ENCODE measurements at regions not wholly inside any gene's neighbourhood (a gene's known extent, or its start where the extent isn't known, plus 50 kb on each side); places are given as distances from the start of the nearest gene placed in this dataset.
A peak's percentile ranks its signal among the peaks of the same experiment; 100 is the strongest.

DNA sequence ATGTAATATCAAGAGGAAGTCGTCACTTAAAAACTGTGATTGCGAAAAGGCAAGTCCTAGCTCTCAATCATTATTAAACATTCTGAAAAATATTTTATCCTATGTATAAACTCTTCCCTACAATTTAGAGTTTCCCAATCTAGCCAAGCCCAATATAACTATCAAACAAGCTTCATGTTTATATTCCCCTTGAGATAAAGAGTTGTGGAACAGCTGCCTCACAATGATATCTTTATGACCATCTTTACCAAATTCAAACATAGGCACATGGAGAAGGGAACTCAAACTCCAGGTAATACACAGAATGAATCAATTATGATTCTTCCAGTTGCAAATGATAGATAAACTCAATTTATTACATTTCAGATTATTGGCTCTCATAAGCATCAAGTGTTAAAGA lies 1468.7 kb downstream of the EFNA5 start:
- DNase-seq (ENCODE audit: low spot score) = no peak

DNA sequence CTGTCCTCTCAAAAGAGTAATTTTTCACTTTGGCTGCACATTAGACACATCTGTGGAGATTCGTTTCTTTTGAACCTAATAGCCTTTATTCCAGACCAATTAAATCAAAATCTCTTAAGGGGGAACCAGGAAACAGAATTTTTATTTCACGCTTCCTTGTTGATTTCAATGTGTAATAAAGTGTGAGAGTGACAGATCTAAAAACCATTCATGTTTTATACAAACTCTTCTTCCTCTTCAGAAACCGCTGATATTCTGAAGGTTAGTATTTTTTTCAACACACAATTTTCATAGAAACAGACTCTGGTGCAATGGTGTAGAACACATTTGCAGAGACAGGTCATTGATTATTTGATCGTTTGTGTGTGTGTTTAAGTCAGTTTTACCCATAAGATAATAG lies 1469.8 kb downstream of the EFNA5 start:
- DNase-seq (ENCODE audit: low spot score) = no peak

DNA sequence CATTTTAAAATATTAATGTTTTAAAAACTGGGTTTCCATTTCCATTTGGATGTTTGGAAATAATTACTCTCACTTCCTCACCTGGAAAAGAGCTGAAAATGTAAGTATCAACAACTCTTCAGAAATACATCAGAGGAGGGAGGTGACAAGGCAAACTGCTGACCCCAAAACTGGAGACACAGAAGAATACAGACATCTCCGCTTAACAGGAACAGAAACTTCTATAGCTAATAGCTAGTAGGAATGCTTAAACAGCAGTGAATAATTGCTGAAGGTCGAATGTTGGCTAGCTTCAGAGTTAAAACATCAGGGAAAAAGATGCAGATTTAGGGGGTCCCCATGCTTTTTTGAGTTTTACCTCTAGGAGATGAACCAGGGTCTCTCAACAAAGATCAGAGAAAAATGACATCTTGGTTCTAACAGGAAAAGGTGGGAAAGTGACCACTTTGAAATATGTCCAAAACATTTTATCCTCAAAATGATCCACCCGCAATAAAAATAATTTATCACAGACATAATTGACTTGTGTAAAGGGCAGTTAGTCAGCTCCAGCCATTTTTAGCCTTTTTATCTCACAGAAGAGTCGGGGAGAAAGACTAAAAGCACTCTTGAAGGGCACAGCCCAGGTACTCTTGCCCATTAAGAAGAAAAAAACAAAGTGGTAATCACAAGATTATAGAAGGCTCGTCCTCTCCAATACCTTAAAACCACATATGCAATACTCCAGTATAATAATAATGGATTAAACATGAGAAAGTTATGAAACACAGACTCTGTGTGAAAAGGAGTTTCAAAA lies 1474.9 kb downstream of the EFNA5 start:
- no peak for DNase-seq (ENCODE audit: low spot score)

DNA sequence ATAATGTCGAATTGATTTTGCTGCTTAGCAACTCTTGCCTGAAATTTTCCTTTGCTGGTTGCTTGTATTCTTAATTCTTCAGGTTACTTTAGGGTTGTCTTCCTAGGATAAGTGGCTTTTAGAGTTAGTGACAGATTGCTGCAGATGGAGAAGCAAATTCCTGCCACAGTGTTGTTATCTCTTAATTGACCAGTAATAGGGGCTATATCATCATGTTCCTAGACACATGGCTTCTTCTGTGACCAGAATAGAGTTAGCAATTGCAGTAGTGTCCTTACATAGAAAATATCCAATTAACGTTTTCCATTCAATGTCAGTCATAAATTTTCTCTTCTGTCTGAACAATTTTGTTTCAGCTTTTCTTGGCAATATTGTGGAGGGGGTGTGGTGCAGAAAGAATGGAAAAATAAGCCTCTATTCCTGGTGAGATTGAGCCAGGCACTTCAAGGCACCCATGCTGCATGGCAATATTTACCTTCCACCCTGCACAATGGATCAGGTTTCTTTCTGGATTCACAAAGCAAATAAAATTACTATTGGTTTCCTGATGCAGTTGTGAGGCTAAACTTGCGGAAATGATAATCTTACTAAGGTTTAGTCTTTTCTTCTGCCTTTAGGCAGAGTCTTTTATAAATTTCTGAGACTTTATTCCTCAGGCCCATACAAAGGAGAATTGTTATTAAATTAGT lies 1481.5 kb downstream of the EFNA5 start:
- no peak for DNase-seq (ENCODE audit: low spot score)

DNA sequence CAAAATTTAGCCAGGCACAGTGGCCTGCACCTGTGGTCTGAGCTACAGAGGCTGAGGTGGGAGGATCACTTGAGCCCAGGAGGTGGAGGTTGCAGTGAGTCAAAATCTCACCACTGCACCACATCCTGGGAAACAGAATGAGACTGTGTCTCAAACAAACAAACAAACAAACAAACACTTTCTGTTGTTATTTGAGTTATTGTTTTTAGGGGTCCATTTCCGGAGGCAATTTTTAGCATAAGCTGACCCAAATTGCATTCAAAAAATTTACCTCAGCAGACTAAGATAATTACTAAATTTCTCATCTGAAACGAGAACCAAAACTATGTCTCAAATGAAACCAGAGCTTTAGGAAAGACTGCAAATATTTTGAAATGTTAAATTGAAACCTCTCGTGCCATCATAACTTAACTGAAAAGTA lies 1485.1 kb downstream of the EFNA5 start:
- DNase-seq (ENCODE audit: low spot score) = no peak

DNA sequence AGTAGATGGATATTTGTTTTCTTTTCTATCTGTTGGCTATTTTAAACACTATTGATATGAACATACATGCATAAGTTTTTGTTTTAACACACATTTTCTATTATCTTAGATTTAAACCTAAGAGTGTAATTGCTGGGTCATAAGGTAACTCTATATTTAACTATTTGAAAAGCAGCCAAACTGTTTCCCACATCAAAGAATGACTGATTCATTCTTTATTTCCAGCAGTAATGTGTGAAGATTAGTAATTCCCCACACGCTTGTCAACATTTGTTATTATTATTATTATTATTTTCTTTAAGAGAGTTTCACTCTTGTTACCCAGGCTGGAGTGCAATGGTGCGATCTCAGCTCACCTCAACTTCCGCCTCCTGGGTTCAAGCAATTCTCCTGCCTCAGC lies 1495.8 kb downstream of the EFNA5 start:
- no peak for DNase-seq (ENCODE audit: low spot score)

DNA sequence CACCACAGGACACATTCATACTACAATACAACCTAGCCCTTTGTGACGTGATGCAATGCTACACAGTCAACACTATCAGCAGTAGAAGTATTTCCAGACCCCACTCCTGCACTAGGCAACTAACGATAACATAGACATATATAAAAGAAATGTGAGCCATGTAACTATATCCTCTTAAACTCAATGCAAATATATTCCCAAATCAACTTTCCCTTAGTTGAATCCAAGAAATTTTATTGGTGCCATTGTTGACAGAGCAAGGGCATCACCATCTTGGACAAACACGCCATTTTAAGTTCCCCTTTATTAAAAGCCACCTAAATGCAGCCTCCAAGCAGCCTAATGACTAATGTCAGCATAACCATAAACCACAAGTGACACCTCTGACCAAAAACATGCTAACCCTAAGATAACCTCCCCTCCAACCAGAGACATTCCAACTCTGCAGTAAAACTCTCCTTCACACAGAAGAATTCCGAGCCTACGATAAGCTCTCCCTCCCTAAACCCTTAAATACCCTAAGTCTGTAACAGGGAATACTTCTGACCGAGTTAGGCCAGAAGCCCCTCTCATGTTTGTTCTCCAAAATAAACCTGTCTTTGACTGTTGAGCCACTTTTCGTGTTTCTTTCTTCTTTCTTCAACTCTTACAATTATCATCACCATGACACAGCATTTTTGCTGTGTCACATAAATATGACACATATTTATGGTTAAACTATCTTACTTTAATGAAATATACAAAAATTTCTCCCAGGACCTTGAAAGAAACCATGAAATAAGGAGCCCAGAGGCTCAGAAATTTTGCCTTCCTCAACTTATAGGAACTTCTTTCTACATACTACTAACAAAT lies 1497.8 kb downstream of the EFNA5 start:
- peak; percentile 18 for DNase-seq (ENCODE audit: low spot score)

DNA sequence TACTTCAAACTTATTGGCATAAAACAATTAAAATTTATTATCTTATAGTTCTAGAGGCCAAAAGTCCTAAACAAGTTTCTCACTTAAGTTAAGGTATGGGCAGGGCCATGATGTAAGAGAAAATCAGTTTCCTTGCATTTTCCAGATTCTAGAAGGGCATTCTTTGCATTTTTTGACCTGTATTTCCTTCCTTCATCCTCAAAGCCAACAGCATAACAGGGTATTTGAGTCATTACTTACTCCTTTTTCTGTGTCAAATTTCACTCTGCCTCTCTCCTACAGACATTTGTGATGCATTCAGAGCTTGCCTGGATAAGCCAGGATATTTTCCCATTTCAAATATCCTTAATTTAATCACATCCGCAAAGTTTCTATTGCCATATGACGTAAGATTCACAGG lies 1499.0 kb downstream of the EFNA5 start:
- DNase-seq (ENCODE audit: low spot score) = peak; percentile 20

DNA sequence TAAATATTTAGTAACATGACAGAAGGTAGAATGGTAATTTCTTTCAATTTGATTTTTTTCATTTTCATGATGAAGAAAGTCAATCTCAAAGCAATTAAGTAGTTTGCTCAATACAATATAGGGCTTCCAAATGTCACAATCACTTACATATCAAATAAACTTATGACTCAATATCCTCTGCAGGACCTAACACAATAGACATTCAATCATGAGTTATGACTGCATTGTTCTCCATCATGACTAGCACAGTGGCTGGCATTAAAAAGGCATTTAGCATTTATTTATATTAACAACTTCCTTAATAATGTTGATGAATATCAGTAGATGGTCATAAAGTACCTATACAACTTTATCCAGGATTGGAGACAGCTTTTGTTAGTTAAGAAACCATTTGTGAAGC lies 1499.6 kb downstream of the EFNA5 start:
- no peak for DNase-seq (ENCODE audit: low spot score)

DNA sequence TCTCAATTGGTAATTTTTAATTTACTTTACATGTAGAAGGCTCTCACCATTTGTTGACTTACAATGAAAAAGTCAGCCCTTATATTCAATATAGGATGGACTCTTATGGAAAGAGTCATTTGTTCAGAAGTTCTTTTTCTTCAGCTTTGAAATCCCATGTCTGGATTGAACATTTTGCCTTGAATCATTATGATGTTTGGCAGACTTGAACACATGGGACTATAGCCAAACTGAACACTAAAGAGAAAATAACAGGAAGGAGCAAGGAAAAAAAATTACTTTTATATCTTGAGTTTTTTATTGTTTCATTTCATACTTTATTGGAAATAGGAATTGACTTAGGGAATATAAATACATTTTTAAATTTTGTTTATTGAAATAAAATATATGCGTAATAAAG lies 1503.0 kb downstream of the EFNA5 start:
- no peak for DNase-seq (ENCODE audit: low spot score)

DNA sequence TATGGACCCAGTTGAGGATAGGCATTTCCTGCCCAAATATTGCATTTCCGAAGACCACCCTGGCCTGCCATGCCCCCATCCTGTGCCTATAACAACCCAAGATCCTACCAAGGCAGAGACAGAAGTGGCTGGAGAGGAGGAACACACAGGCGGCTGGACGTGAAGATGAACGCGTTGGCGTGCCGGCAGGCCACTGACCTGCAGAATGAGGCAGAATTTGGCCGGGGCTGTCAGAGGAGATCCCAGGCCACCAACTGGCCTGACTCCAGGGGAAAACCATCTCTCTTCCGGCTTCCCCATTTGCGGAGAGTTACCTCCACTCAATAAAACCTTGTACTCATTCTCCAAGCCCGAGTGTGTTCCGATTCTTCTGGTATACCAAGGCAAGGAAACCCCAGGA lies 1507.5 kb downstream of the EFNA5 start:
- DNase-seq (ENCODE audit: low spot score) = no peak

DNA sequence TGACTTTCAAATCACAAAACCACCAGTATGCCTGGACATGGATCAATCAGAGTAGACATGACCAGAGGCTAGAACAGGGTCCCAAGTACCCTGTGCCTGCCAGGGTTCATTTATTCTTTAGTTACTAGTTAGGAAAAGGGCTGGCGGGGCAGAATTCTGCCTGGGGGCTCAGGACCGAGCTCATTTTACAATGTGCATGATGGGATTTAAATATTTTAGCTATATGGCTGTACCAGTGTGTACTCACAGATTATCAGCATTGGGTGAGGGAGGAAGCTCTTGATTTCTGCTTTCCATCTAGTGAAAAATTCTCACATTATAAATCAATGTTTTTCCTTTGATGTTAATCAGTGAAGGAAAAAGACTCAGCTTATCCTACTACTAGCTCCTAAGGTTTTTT lies 1511.1 kb downstream of the EFNA5 start:
- DNase-seq (ENCODE audit: low spot score) = no peak

DNA sequence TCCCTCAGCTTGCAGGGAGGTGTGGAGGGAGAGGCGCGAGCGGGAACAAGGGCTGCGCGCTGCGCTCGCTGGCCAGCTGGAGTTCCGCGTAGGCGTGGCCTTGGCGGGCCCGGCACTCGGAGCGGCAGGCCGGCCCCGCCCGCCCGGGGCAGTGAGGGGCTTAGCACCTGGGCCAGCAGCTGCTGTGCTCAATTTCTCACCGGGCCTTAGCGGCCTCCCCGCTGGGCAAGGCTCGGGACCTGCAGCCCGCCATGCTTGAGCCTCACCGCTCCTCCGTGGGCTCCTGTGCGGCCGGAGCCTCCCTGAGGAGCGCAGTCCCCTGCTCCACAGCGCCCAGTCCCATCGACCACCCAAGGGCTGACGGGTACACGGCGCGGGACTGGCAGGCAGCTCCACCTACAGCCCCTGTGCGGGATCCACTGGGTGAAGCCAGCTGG lies 1516.4 kb downstream of the EFNA5 start:
- DNase-seq (ENCODE audit: low spot score) = no peak

DNA sequence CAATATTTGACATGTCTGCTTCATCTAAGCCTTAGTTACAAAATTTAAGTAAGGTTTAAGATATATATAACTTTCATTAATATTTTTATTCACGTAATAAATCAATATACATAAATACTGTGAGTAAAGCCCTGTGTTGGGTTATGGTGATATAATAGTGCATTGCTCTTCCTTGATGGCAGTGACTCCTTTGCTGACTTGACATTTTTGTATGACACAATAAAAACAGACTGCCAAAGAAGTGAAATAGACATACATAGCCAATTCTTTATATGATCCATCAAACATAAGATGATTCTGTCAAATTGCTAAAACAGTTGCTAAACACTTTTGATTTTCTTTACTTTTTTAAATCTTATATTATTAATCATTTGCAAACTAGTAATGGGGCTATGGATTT lies 1518.2 kb downstream of the EFNA5 start:
- no peak for DNase-seq (ENCODE audit: low spot score)

DNA sequence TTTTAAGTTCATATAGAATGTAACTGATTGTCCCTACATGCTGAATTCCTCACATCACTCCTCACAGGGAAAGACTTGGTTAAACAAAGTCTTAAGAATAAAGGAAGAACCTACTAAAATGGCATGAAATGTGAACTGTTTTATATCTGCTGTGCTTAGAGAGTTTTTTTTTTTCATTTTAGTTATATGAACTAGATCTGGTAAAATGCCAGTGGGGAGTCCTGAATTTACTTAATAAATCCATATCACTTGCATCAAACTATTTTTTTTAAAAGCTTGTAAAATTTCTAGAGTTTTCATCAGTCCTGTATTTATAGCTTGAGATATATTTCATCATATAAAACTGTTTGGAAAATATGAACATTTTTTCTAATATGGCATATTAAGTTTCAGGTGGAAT lies 1528.6 kb downstream of the EFNA5 start:
- DNase-seq (ENCODE audit: low spot score) = no peak

DNA sequence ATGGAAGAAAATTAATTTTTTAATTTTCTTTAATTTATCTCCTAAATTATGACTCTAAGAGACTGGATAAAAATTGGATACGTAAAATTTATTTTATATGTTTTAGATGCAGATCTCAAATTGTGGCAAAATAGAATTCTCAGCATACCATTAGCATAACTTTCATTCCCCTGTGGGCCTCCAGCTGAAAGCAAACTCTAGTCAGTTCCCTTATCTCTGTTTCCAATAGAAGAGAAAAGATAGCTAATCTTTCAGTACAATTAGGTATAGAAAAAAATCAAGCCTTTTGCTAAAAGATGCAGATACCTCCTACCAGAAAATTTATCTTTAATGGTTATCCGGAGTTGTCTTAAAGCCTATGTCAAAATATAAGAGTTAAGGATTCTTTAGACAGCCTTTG lies 1530.6 kb downstream of the EFNA5 start:
- no peak for DNase-seq (ENCODE audit: low spot score)

DNA sequence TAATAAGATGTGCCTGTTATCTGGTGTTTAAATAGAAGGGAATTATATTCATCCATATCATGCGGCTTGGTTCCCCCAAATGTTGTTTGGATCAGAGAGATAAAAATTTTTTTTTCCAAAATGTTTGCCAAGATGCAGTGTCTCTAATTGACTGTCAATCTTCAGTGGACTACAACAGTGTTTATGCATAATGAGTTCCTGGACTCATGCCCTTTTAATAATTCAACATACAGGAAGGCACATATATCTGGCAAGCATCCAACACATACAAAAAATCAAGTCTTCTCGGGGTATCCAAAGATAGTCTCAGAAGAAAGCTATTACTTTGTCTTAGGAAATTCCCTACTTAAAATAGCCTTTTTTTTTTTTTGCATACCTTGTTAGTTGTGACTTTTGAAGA lies 1534.7 kb downstream of the EFNA5 start:
- DNase-seq (ENCODE audit: low spot score) = no peak

DNA sequence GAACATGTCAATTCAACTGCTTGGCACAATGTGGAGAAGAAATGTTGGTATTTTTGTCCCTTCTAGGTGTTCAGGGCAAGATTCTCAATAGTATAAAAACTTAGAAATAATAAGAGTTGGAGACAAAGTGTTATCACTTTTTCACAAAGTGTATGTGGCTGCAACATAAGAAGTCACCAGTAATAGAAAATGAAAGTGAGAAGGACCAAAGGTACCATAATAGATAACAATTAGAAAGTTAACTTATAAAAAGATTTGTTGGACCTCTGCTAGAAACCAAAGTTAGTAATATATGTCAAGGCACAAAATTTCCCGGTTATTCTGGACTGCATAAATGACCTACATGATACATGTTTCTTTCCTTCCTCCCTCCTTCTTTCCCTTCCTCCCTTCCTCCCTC lies 1535.3 kb downstream of the EFNA5 start:
- no peak for DNase-seq (ENCODE audit: low spot score)

DNA sequence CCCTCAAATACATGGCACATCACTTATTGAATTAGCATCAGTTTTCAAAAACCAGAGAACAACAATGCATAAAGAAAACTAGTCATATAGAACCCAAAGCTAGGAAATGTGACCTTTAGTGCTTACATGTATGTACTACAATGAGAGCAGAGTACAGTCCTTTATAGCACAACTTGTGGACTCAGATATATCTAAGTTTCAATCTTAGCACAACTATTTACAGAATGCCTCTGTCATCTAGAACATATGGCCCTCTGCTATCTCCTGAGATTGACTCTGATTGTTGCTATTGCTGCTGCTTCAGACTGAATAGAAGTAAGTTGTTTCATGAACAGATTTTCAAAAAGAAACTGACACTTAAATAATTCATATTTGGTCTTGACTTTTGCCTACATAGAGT lies 1536.2 kb downstream of the EFNA5 start:
- DNase-seq (ENCODE audit: low spot score) = no peak

DNA sequence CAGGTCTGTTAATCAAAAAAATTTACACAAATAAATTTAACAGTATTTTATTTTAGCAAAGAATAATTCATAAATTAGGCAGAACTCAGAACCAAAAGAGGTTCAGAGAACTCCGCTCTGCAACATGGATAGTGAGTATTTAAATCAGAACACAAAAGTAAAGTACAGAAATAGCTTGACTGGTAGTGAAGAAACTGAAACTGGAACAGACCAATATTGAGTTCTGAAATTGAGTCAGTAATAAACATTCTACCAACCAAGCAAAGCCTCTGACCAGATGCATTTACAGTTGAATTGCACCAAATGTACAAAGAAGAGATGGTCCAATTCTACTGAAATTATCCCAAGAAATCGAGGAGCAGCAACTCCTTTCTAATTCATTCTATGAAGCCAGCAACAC lies 1542.8 kb downstream of the EFNA5 start:
- DNase-seq (ENCODE audit: low spot score) = no peak

DNA sequence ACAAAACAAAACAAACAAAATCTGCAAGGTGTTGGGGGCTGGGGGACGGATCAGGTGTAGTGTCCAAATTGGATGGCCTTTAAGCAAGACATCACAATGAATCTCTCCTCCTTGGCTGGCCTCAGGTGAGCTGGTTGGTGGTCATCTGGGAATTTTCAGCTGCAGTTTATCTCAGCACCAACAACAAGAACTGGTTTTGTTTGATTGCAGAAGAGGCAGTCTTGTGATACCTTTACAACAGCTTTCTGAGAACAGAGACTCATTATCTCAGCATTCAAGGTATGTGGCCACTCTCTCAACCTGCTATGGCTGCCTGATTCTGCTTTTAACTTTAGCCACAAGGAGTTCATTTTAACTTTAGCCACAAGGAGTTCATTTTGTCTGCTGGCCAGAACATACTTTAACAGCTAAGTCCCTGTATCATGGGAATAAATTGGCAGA lies 1543.4 kb downstream of the EFNA5 start:
- peak; percentile 54 for DNase-seq (ENCODE audit: low spot score)

DNA sequence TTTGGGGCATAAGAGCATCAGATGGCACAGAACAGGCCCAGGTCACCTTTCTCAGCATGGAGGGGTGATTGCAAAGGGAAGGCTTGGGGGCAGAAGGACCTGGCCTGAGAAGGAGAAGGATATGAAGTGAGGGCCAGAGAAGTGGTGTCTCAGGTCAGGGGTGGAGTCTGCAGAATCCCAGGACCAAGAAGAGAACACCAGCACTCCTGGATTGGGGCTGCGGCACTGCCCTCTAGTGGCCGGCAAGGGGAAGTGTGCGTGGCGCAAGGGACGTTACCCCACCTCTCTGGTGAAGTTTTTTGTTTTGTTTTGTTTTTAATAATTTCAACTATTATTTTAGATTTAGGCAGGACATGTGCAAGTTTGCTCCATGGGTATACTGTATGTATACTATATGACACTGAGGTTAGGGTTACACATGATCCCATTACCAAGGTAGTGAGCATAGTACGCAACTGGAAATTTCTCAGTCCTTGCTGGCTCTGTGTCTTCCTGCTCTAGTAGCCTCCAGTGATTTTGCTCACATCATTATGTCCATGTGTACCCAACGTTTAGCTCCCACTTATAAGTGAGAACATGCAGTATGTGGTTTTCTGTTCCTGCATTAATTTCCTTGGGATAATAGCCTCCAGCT lies 1548.6 kb downstream of the EFNA5 start:
- peak; percentile 35 for DNase-seq (ENCODE audit: low spot score)
